OCI-LY7 (cell line): ENCODE measurements at regions not wholly inside any gene's neighbourhood (a gene's known extent, or its start where the extent isn't known, plus 50 kb on each side); places are given as distances from the start of the nearest gene placed in this dataset.

ENCODE experiments used
- BruUV-seq: library from RNA; stranded (reverse); fragments of 400-500 nt; replicated peaks from 2 replicates; lab custom pipeline; 2021; lab: Mats Ljungman, UMichigan
- CTCF ChIA-PET: fragments of 300-600 bp; sonication (Branson Sonifier 250); formaldehyde crosslinking; loops from one replicate; lab custom pipeline; 2022; ENCODE audit warnings: antibody characterized with exemption; ENCODE audit not compliant: unreplicated experiment; lab: Charles Lee
- POLR2A ChIA-PET: fragments of 300-600 bp; sonication (Branson Sonifier 250); formaldehyde crosslinking; loops from one replicate; lab custom pipeline; 2022; ENCODE audit warnings: antibody characterized with exemption; lab: Charles Lee
- DNase-seq: peaks from one replicate; pipeline ENCODE4 v3.0.0-alpha.2; 2015; ENCODE audit warnings: low spot score
- H2AFZ ChIP-seq: fragments of 200-600 bp; sonication (generic), shearing (Covaris generic); 2 replicates; pipeline ENCODE4 v1.6.1; 2014; ENCODE audit warnings: mild to moderate bottlenecking, antibody characterized with exemption, low read length, moderate library complexity
- H3K27ac ChIP-seq: fragments of 200-600 bp; sonication (generic); 2 replicates; pipeline ENCODE4 v1.5.1; 2014; ENCODE audit warnings: mixed run types, low read depth, mild to moderate bottlenecking, moderate library complexity, low read length, inconsistent platforms; ENCODE audit not compliant: poor library complexity, severe bottlenecking
- H3K36me3 ChIP-seq: fragments of 200-600 bp; sonication (generic); 2 replicates; pipeline ENCODE4 v1.6.1; 2014; ENCODE audit warnings: mild to moderate bottlenecking, antibody characterized with exemption, low read length, moderate library complexity, mixed read lengths; ENCODE audit not compliant: insufficient read depth
- H3K4me1 ChIP-seq: fragments of 200-600 bp; sonication (generic); 2 replicates; pipeline ENCODE4 v1.5.1; 2014; ENCODE audit warnings: mild to moderate bottlenecking, low read length; ENCODE audit not compliant: insufficient read depth, poor library complexity, severe bottlenecking
- H3K4me2 ChIP-seq: fragments of 200-600 bp; sonication (generic); 2 replicates; pipeline ENCODE4 v1.6.1; 2014; ENCODE audit warnings: mild to moderate bottlenecking, low read length
- H3K4me3 ChIP-seq: fragments of 200-600 bp; sonication (generic); 2 replicates; pipeline ENCODE4 v1.5.1; 2014; ENCODE audit warnings: mild to moderate bottlenecking, low read depth, low read length; ENCODE audit not compliant: poor library complexity, severe bottlenecking
- H3K79me2 ChIP-seq: fragments of 200-600 bp; sonication (generic); 2 replicates; pipeline ENCODE4 v1.6.1; 2016; ENCODE audit warnings: low read depth, mild to moderate bottlenecking, low read length, moderate library complexity, mixed read lengths; ENCODE audit not compliant: insufficient read depth
- H3K9me2 ChIP-seq: fragments of 200-600 bp; sonication (generic); 2 replicates; pipeline ENCODE4 v1.6.1; 2016; ENCODE audit warnings: mild to moderate bottlenecking, low read length, mixed read lengths; ENCODE audit not compliant: insufficient read depth
- H3K9me3 ChIP-seq: fragments of 200-600 bp; sonication (generic); 2 replicates; pipeline ENCODE4 v1.6.1; 2014; ENCODE audit warnings: mild to moderate bottlenecking, mixed run types, low read length, mixed read lengths
- H4K20me1 ChIP-seq: fragments of 200-600 bp; sonication (generic); 2 replicates; pipeline ENCODE4 v1.6.1; 2014; ENCODE audit warnings: mild to moderate bottlenecking, antibody characterized with exemption, low read length, moderate library complexity, mixed read lengths; ENCODE audit not compliant: insufficient read depth
- EZH2phosphoT487 ChIP-seq: fragments of 200-600 bp; sonication (generic); IDR thresholded peaks from 2 replicates; pipeline ENCODE4 v1.6.1; 2018; ENCODE audit warnings: low read depth, borderline replicate concordance, mild to moderate bottlenecking, mixed run types, antibody characterized with exemption, low read length, moderate library complexity, mixed read lengths
- intact Hi-C: fragments of 100-400 bp; cut with micrococcal nuclease; formaldehyde crosslinking; loops from one replicate; pipeline ENCODE4 v1.10.0; 2022; ENCODE audit not compliant: unreplicated experiment
- TF ChIP-seq, protein P1 (sequence below): fragments of 200-600 bp; sonication (generic); conservative IDR thresholded peaks from 2 replicates; pipeline ENCODE4 v1.5.1; 2014; ENCODE audit warnings: mild to moderate bottlenecking, antibody characterized with exemption, low read length, moderate library complexity, mixed read lengths

DNA sequence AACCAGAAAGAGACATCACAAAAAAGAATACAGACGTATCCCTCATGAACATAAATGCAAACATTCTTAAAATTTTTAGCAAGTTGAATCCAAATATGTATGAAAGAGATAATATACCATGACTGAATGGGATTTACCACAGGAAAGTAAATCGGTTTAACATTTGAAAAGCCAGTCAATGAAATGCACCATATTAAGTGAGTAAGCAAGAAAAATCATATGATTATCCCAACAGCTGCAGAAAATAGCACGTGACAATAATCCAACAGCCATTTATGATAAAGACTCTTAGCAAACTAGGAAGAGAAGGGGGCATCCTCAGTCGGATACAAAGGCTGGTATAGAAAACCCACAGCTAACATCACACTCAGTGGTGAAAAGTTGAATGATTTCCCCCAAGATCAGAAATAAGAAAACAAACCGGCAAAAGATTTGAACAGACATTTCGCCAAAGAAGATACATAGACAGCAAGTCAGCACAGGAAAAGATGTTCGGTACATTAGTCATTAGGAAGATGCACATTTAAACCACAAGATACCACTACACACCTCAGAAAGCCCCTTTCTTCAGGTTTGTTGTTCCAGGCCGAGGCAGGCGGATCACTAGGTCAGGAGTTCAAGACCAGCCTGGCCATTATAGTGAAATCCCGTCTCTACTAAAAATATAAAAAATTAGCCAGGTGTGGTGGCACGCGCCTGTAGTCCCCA is 144.3 kb downstream of the INHBB start:
- BruUV-seq, result no TSS peak
- DNase-seq, result no peak
- ChIA-PET CTCF (no interaction called here), POLR2A (no interaction called here)
- H3K36me3 ChIP-seq, result no peaks in the 10 kb centered on the region
- no peaks in the 10 kb centered on the region for H3K9me3 ChIP-seq
- no peak overlapping the region for H3K4me3 ChIP-seq
- no peak overlapping the region for H2AFZ ChIP-seq
- H3K79me2 ChIP-seq, result no peaks in the 10 kb centered on the region
- no peaks in the 10 kb centered on the region for H3K9me2 ChIP-seq
- H3K27ac ChIP-seq, result no peak overlapping the region
- intact Hi-C loops, result no loop called here
- H3K4me1 ChIP-seq, result no peaks in the 10 kb centered on the region
- no peak for TF ChIP-seq EZH2phosphoT487
- TF ChIP-seq, protein P1, sequence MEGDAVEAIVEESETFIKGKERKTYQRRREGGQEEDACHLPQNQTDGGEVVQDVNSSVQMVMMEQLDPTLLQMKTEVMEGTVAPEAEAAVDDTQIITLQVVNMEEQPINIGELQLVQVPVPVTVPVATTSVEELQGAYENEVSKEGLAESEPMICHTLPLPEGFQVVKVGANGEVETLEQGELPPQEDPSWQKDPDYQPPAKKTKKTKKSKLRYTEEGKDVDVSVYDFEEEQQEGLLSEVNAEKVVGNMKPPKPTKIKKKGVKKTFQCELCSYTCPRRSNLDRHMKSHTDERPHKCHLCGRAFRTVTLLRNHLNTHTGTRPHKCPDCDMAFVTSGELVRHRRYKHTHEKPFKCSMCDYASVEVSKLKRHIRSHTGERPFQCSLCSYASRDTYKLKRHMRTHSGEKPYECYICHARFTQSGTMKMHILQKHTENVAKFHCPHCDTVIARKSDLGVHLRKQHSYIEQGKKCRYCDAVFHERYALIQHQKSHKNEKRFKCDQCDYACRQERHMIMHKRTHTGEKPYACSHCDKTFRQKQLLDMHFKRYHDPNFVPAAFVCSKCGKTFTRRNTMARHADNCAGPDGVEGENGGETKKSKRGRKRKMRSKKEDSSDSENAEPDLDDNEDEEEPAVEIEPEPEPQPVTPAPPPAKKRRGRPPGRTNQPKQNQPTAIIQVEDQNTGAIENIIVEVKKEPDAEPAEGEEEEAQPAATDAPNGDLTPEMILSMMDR, result no peak
- H3K4me2 ChIP-seq, result no peak overlapping the region
- H4K20me1 ChIP-seq, result no peaks in the 10 kb centered on the region

- Histone ChIP-seq H3K79me2 (no peaks in the 10 kb centered on the region), H3K9me3 (no peaks in the 10 kb centered on the region), H3K36me3 (no peaks in the 10 kb centered on the region), H3K4me1 (no peaks in the 10 kb centered on the region), H3K4me2 (no peak overlapping the region), H2AFZ (no peak overlapping the region), H3K27ac (no peak overlapping the region), H3K4me3 (no peak overlapping the region), H3K9me2 (no peaks in the 10 kb centered on the region), H4K20me1 (no peaks in the 10 kb centered on the region)
- ChIA-PET CTCF (no interaction called here), POLR2A (no interaction called here)
- TF ChIP-seq, protein P1, result no peak
- no peak for TF ChIP-seq EZH2phosphoT487
- intact Hi-C loops, result no loop called here
- no TSS peak for BruUV-seq
- no peak for DNase-seq
These were observed 145.2 kb downstream of the INHBB start for GRCh38 chr2:120491111-120491625.

GRCh38 chr2:120493231-120493630 is 147.3 kb downstream of the INHBB start:
- no peak for DNase-seq
- POLR2A ChIA-PET, result no interaction called here
- H4K20me1 ChIP-seq, result no peaks in the 10 kb centered on the region
- no peak overlapping the region for H2AFZ ChIP-seq
- no peaks in the 10 kb centered on the region for H3K36me3 ChIP-seq
- intact Hi-C loops, result no loop called here
- no peak overlapping the region for H3K27ac ChIP-seq
- no peak overlapping the region for H3K4me2 ChIP-seq
- TF ChIP-seq, protein P1, result no peak
- TF ChIP-seq EZH2phosphoT487, result no peak
- CTCF ChIA-PET, result no interaction called here
- no TSS peak for BruUV-seq
- H3K9me3 ChIP-seq, result no peaks in the 10 kb centered on the region
- H3K4me1 ChIP-seq, result no peaks in the 10 kb centered on the region
- H3K4me3 ChIP-seq, result no peak overlapping the region
- no peaks in the 10 kb centered on the region for H3K9me2 ChIP-seq
- H3K79me2 ChIP-seq, result no peaks in the 10 kb centered on the region
